NCI-H128 (cell line): ENCODE measurements at regions not wholly inside any gene's neighbourhood (a gene's known extent, or its start where the extent isn't known, plus 50 kb on each side); places are given as distances from the start of the nearest gene placed in this dataset.

ENCODE experiments used
- DNase-seq: peaks from one replicate; lab custom pipeline; 2025; ENCODE audit not compliant: unreplicated experiment; lab: John Stamatoyannopoulos, UW

- DNase-seq = no peak
These were observed 1091.9 kb upstream of the RAG2 start for GRCh38 chr11:37689951-37690350.

GRCh38 chr11:37688456-37688855 is 1090.4 kb upstream of the RAG2 start:
- DNase-seq = no peak

GRCh38 chr11:37687130-37687529 is 1089.1 kb upstream of the RAG2 start:
- DNase-seq = no peak

GRCh38 chr11:37671321-37671720 is 1073.3 kb upstream of the RAG2 start:
- DNase-seq = no peak

GRCh38 chr11:37666960-37667359 is 1068.9 kb upstream of the RAG2 start:
- no peak for DNase-seq

GRCh38 chr11:37657645-37658044 is 1059.6 kb upstream of the RAG2 start:
- no peak for DNase-seq

- no peak for DNase-seq
These were observed 1049.7 kb upstream of the RAG2 start for GRCh38 chr11:37647767-37648166.

- no peak for DNase-seq
These were observed 1045.9 kb upstream of the RAG2 start for GRCh38 chr11:37643968-37644367.

- no peak for DNase-seq
These were observed 1044.3 kb upstream of the RAG2 start for GRCh38 chr11:37642296-37642695.

GRCh38 chr11:37632748-37633147 is 1034.7 kb upstream of the RAG2 start:
- no peak for DNase-seq

GRCh38 chr11:37630866-37631265 is 1032.8 kb upstream of the RAG2 start:
- no peak for DNase-seq

- no peak for DNase-seq
These were observed 1025.7 kb upstream of the RAG2 start for GRCh38 chr11:37623778-37624177.

- no peak for DNase-seq
These were observed 1023.6 kb upstream of the RAG2 start for GRCh38 chr11:37621662-37622061.

GRCh38 chr11:37616291-37616690 is 1018.3 kb upstream of the RAG2 start:
- DNase-seq = no peak

- DNase-seq = no peak
These were observed 1015.0 kb upstream of the RAG2 start for GRCh38 chr11:37613031-37613430.

- no peak for DNase-seq
These were observed 1014.1 kb upstream of the RAG2 start for GRCh38 chr11:37612146-37612545.

- no peak for DNase-seq
These were observed 1007.2 kb upstream of the RAG2 start for GRCh38 chr11:37605229-37605628.

GRCh38 chr11:37598381-37598780 is 1000.3 kb upstream of the RAG2 start:
- no peak for DNase-seq

GRCh38 chr11:37597776-37598175 is 999.7 kb upstream of the RAG2 start:
- DNase-seq = no peak

GRCh38 chr11:37595845-37596244 is 997.8 kb upstream of the RAG2 start:
- DNase-seq = no peak

- no peak for DNase-seq
These were observed 976.3 kb upstream of the RAG2 start for GRCh38 chr11:37574361-37574760.

GRCh38 chr11:37572491-37573171 is 974.6 kb upstream of the RAG2 start:
- no peak for DNase-seq

GRCh38 chr11:37571246-37571645 is 973.2 kb upstream of the RAG2 start:
- no peak for DNase-seq
